ENCODE measurements at regions not wholly inside any gene's neighbourhood (a gene's known extent, or its start where the extent isn't known, plus 50 kb on each side); places are given as distances from the start of the nearest gene placed in this dataset.
"Not testable (repeated sequence)": the region's sequence is repeated elsewhere in the genome, so short reads cannot be mapped to it uniquely, and the experiment has no call there.

- TF ChIP-seq CTCF (IDR thresholded peaks at IDR 0.05; ENCODE audit: low read depth, low read length); EZH2phosphoT487 (IDR thresholded peaks at IDR 0.05; ENCODE audit: low read depth): not testable (repeated sequence)
These were observed 110.1 kb downstream of the POTEH start for GRCh38 chr22:15799935-15800334.

Measured in OCI-LY3 (cell line).